Transverse colon (tissue), 4 donors: ENCODE measurements at regions not wholly inside any gene's neighbourhood (a gene's known extent, or its start where the extent isn't known, plus 50 kb on each side); places are given as distances from the start of the nearest gene placed in this dataset.

Experiments used
- DNase-seq: peaks from one replicate; pipeline ENCODE4 v3.0.0-alpha.2; 2019
- H3K27ac ChIP-seq, 4 donors: fragments of 200-600 bp; sonication (generic); 2 replicates each; pipeline ENCODE4 v1.5.1; 2016 to 2018; ENCODE audit warnings: inconsistent platforms in 4 of 4
- H3K27me3 ChIP-seq: fragments of 200-600 bp; sonication (generic); 2 replicates; pipeline ENCODE4 v1.5.1; 2017; ENCODE audit warnings: inconsistent platforms
- H3K36me3 ChIP-seq, 4 donors: fragments of 200-600 bp; sonication (generic); 2 replicates each; pipeline ENCODE4 v1.5.1; 2017 to 2019; ENCODE audit warnings: inconsistent platforms in 4 of 4
- H3K4me1 ChIP-seq, 4 donors: fragments of 200-600 bp; sonication (generic); 2 replicates each; pipeline ENCODE4 v1.5.1; 2017 to 2020; ENCODE audit warnings: inconsistent platforms in 4 of 4
- H3K4me3 ChIP-seq, 4 donors: fragments of 200-600 bp; sonication (generic); 1 replicate in 1 of 4; 2 replicates in 3 of 4; pipeline versions ENCODE4 v1.5.1 to v1.6.1; 2017 to 2019; ENCODE audit warnings: inconsistent platforms in 4 of 4
- H3K9me3 ChIP-seq, 2 donors: fragments of 200-600 bp; sonication (generic); 2 replicates each; pipeline ENCODE4 v1.5.1; 2017 to 2019; ENCODE audit warnings: inconsistent platforms in 2 of 2
- CTCF ChIP-seq, 5 experiments: fragments of 200-600 bp in 3 of 5; fragments of 450-650 bp in 2 of 5; sonication (generic) in 3 of 5; IDR thresholded peaks; 1 replicate in 2 of 5; 2 replicates in 3 of 5; pipeline ENCODE4 v1.5.1; 2016 to 2017; ENCODE audit warnings: antibody characterized with exemption in 5 of 5, inconsistent platforms in 3 of 5, mild to moderate bottlenecking in 2 of 5, moderate library complexity in 1 of 5
- EP300 ChIP-seq: sonication (generic); formaldehyde crosslinking; IDR thresholded peaks from one replicate; pipeline ENCODE4 v1.6.1; 2017; ENCODE audit warnings: antibody characterized with exemption, low read depth
- POLR2A ChIP-seq: fragments of 450-650 bp; IDR thresholded peaks from one replicate; pipeline ENCODE4 v1.6.1; 2016; ENCODE audit warnings: antibody characterized with exemption, mild to moderate bottlenecking, moderate library complexity
- POLR2AphosphoS5 ChIP-seq, 3 donors: sonication (generic); formaldehyde crosslinking; IDR thresholded peaks; one replicate each; pipeline ENCODE4 v1.6.1; 2016; ENCODE audit warnings: antibody characterized with exemption in 3 of 3
- WGBS, 2 donors: methylation state at CpG; one replicate each; pipeline ENCODE4 v1.1.5; 2018; ENCODE audit warnings: low coverage in 1 of 2; 5-methylcytosine and 5-hydroxymethylcytosine counted together
- in situ Hi-C, 4 donors: fragments of 200-750 bp; cut with MboI; loops; one replicate each; pipeline versions ENCODE4 v1.15.0 to v1.15.1; 2017; ENCODE audit warnings: low sequenced_read_pairs in 3 of 4, low pct_ligation_motif_present in 1 of 4, low pct_unique_long_range_greater_than_20kb in 1 of 4
- intact Hi-C: fragments of 100-400 bp; cut with DNase I; formaldehyde crosslinking; loops from one replicate; pipeline ENCODE4 v1.15.1; 2023; ENCODE audit warnings: low total_unique reads

GRCh38 chr5:84622461-84622860 lies 237.8 kb upstream of the EDIL3 start:
- no peak for DNase-seq
- H3K9me3 ChIP-seq = no peaks in the 10 kb centered on the region
- intact Hi-C loops = no loop called here
- H3K4me3 ChIP-seq = no peak overlapping the region
- H3K4me1 ChIP-seq = no peaks in the 10 kb centered on the region
- 60 to 74% methylated on average over 3 of the region's 3 CpGs for WGBS, 2 donors
- H3K27me3 ChIP-seq = no peaks in the 10 kb centered on the region
- no peaks in the 10 kb centered on the region for H3K36me3 ChIP-seq
- in situ Hi-C loops = no loop called here
- H3K27ac ChIP-seq = no peak overlapping the region
- TF ChIP-seq POLR2AphosphoS5 (IDR thresholded peaks at IDR 0.05) (no peak), POLR2A (no peak), CTCF (IDR thresholded peaks at IDR 0.05) (no peak), EP300 (no peak)

GRCh38 chr5:84618262-84618661 lies 233.6 kb upstream of the EDIL3 start:
- intact Hi-C loops (no loop called here), in situ Hi-C loops (no loop called here)
- Histone ChIP-seq H3K27ac (no peak overlapping the region), H3K36me3 (no peaks in the 10 kb centered on the region), H3K4me1 (no peaks in the 10 kb centered on the region), H3K4me3 (no peak overlapping the region), H3K27me3 (no peaks in the 10 kb centered on the region), H3K9me3 (no peaks in the 10 kb centered on the region)
- TF ChIP-seq POLR2AphosphoS5 (IDR thresholded peaks at IDR 0.05) = no peak
- no peak for TF ChIP-seq EP300
- WGBS, 2 donors = 42 to 44% methylated on average over 1 of the region's 1 CpG
- DNase-seq = no peak

GRCh38 chr5:84614906-84615305 lies 230.2 kb upstream of the EDIL3 start:
- intact Hi-C loops (no loop called here), in situ Hi-C loops (no loop called here)
- no peak for DNase-seq
- Histone ChIP-seq H3K27me3 (no peaks in the 10 kb centered on the region), H3K9me3 (no peaks in the 10 kb centered on the region), H3K27ac (no peak overlapping the region), H3K36me3 (no peaks in the 10 kb centered on the region), H3K4me3 (no peak overlapping the region), H3K4me1 (no peaks in the 10 kb centered on the region)
- TF ChIP-seq POLR2A (no peak), EP300 (no peak), POLR2AphosphoS5 (IDR thresholded peaks at IDR 0.05) (no peak), CTCF (IDR thresholded peaks at IDR 0.05) (no peak)
- 63 to 74% methylated on average over 3 of the region's 3 CpGs for WGBS, 2 donors

- in situ Hi-C loops = no loop called here
- intact Hi-C loops = no loop called here
- no peaks in the 10 kb centered on the region for H3K27me3 ChIP-seq
- H3K4me1 ChIP-seq = no peaks in the 10 kb centered on the region
- WGBS, 2 donors = 67 to 69% methylated on average over 5 of the region's 5 CpGs
- no peak overlapping the region for H3K27ac ChIP-seq
- no peaks in the 10 kb centered on the region for H3K9me3 ChIP-seq
- no peak for DNase-seq
- TF ChIP-seq CTCF (IDR thresholded peaks at IDR 0.05) (no peak), POLR2A (no peak), EP300 (no peak), POLR2AphosphoS5 (IDR thresholded peaks at IDR 0.05) (no peak)
- H3K4me3 ChIP-seq = no peak overlapping the region
- H3K36me3 ChIP-seq = no peaks in the 10 kb centered on the region
Measured at GRCh38 chr5:84606784-84607183, 222.1 kb upstream of the EDIL3 start.

- no peak for DNase-seq
- in situ Hi-C loops = no loop called here
- no peak overlapping the region for H3K27ac ChIP-seq
- H3K27me3 ChIP-seq = no peaks in the 10 kb centered on the region
- intact Hi-C loops = no loop called here
- no peaks in the 10 kb centered on the region for H3K36me3 ChIP-seq
- no peaks in the 10 kb centered on the region for H3K9me3 ChIP-seq
- TF ChIP-seq EP300 = no peak
- no peak for TF ChIP-seq POLR2AphosphoS5 (IDR thresholded peaks at IDR 0.05)
- no peak for TF ChIP-seq POLR2A
- no peak for TF ChIP-seq CTCF (IDR thresholded peaks at IDR 0.05)
- no peaks in the 10 kb centered on the region for H3K4me1 ChIP-seq
- H3K4me3 ChIP-seq = no peak overlapping the region
- 85 to 90% methylated on average over 3 of the region's 3 CpGs for WGBS, 2 donors
Measured at GRCh38 chr5:84605241-84605640, 220.6 kb upstream of the EDIL3 start.
